ENCODE measurements at regions not wholly inside any gene's neighbourhood (a gene's known extent, or its start where the extent isn't known, plus 50 kb on each side); places are given as distances from the start of the nearest gene placed in this dataset.
A peak's percentile ranks its signal among the peaks of the same experiment; 100 is the strongest.

- no peaks in the 10 kb centered on the region for H3K4me1 Mint-ChIP-seq
- no peaks in the 10 kb centered on the region for H3K27me3 Mint-ChIP-seq (ENCODE audit: low read depth)
- H3K27ac Mint-ChIP-seq = no peak overlapping the region
- TF ChIP-seq CTCF (IDR thresholded peaks at IDR 0.05; ENCODE audit: unreplicated experiment in 3 of 3) = no peak
- H3K4me3 Mint-ChIP-seq = no peak overlapping the region
- H3K9me3 Mint-ChIP-seq = no peaks in the 10 kb centered on the region
- no peaks in the 10 kb centered on the region for H3K36me3 Mint-ChIP-seq (ENCODE audit: low read depth)
Measured at GRCh38 chr10:53477313-53477675, 704.7 kb upstream of the MBL2 start.

GRCh38 chr10:53476650-53477312 lies 704.2 kb upstream of the MBL2 start:
- no peak overlapping the region for H3K27ac Mint-ChIP-seq
- no peaks in the 10 kb centered on the region for H3K27me3 Mint-ChIP-seq (ENCODE audit: low read depth)
- H3K9me3 Mint-ChIP-seq = no peaks in the 10 kb centered on the region
- no peaks in the 10 kb centered on the region for H3K4me1 Mint-ChIP-seq
- no peak for TF ChIP-seq CTCF (IDR thresholded peaks at IDR 0.05; ENCODE audit: unreplicated experiment in 3 of 3)
- H3K4me3 Mint-ChIP-seq = no peak overlapping the region
- no peaks in the 10 kb centered on the region for H3K36me3 Mint-ChIP-seq (ENCODE audit: low read depth)

- Mint-ChIP-seq H3K9me3 (no peaks in the 10 kb centered on the region), H3K27ac (no peak overlapping the region), H3K36me3 (ENCODE audit: low read depth) (no peaks in the 10 kb centered on the region), H3K27me3 (ENCODE audit: low read depth) (no peaks in the 10 kb centered on the region), H3K4me1 (no peaks in the 10 kb centered on the region), H3K4me3 (no peak overlapping the region)
- TF ChIP-seq CTCF (IDR thresholded peaks at IDR 0.05; ENCODE audit: unreplicated experiment in 3 of 3) = no peak
Measured at GRCh38 chr10:53469383-53469782, 696.8 kb upstream of the MBL2 start.

- H3K27ac Mint-ChIP-seq = no peak overlapping the region
- no peaks in the 10 kb centered on the region for H3K27me3 Mint-ChIP-seq (ENCODE audit: low read depth)
- H3K4me3 Mint-ChIP-seq = no peak overlapping the region
- no peaks in the 10 kb centered on the region for H3K9me3 Mint-ChIP-seq
- no peaks in the 10 kb centered on the region for H3K4me1 Mint-ChIP-seq
- TF ChIP-seq CTCF (IDR thresholded peaks at IDR 0.05; ENCODE audit: unreplicated experiment in 3 of 3) = no peak
- no peaks in the 10 kb centered on the region for H3K36me3 Mint-ChIP-seq (ENCODE audit: low read depth)
Measured at GRCh38 chr10:53463539-53463938, 691.0 kb upstream of the MBL2 start.

- TF ChIP-seq CTCF (IDR thresholded peaks at IDR 0.05; ENCODE audit: unreplicated experiment in 3 of 3) = no peak
- no peaks in the 10 kb centered on the region for H3K27me3 Mint-ChIP-seq (ENCODE audit: low read depth)
- H3K9me3 Mint-ChIP-seq = no peaks in the 10 kb centered on the region
- no peak overlapping the region for H3K4me3 Mint-ChIP-seq
- H3K36me3 Mint-ChIP-seq (ENCODE audit: low read depth) = no peaks in the 10 kb centered on the region
- no peaks in the 10 kb centered on the region for H3K4me1 Mint-ChIP-seq
- H3K27ac Mint-ChIP-seq = peak overlapping the region in 1 of 3 experiments; percentile 22
Measured at GRCh38 chr10:53458007-53458406, 685.4 kb upstream of the MBL2 start.

GRCh38 chr10:53453196-53453595 lies 680.6 kb upstream of the MBL2 start:
- peak in 1 of 3 experiments; percentile 20 for TF ChIP-seq CTCF (IDR thresholded peaks at IDR 0.05; ENCODE audit: unreplicated experiment in 3 of 3)
- no peak overlapping the region for H3K4me3 Mint-ChIP-seq
- no peak overlapping the region for H3K27ac Mint-ChIP-seq
- no peaks in the 10 kb centered on the region for H3K4me1 Mint-ChIP-seq
- no peaks in the 10 kb centered on the region for H3K27me3 Mint-ChIP-seq (ENCODE audit: low read depth)
- H3K36me3 Mint-ChIP-seq (ENCODE audit: low read depth) = no peaks in the 10 kb centered on the region
- peaks cover 6% of the 10 kb centered on the region for H3K9me3 Mint-ChIP-seq
